PC-3 (cell line): ENCODE measurements at regions not wholly inside any gene's neighbourhood (a gene's known extent, or its start where the extent isn't known, plus 50 kb on each side); places are given as distances from the start of the nearest gene placed in this dataset.

ENCODE experiments used
- EZH2 ChIP-seq: fragments of 300-600 bp; sonication (generic); IDR thresholded peaks from one replicate; pipeline ENCODE4 v1.6.1; 2017; ENCODE audit warnings: antibody characterized with exemption, mild to moderate bottlenecking, low read length; ENCODE audit not compliant: unreplicated experiment
- TF ChIP-seq, protein P1 (sequence below): fragments of 300-600 bp; sonication (generic); conservative IDR thresholded peaks from 2 replicates; pipeline ENCODE4 v1.5.1; 2017; ENCODE audit warnings: antibody characterized with exemption, low read depth, mild to moderate bottlenecking, low read length

GRCh38 chr1:198876371-198876871 lies 237.6 kb downstream of the PTPRC start:
- TF ChIP-seq, protein P1, sequence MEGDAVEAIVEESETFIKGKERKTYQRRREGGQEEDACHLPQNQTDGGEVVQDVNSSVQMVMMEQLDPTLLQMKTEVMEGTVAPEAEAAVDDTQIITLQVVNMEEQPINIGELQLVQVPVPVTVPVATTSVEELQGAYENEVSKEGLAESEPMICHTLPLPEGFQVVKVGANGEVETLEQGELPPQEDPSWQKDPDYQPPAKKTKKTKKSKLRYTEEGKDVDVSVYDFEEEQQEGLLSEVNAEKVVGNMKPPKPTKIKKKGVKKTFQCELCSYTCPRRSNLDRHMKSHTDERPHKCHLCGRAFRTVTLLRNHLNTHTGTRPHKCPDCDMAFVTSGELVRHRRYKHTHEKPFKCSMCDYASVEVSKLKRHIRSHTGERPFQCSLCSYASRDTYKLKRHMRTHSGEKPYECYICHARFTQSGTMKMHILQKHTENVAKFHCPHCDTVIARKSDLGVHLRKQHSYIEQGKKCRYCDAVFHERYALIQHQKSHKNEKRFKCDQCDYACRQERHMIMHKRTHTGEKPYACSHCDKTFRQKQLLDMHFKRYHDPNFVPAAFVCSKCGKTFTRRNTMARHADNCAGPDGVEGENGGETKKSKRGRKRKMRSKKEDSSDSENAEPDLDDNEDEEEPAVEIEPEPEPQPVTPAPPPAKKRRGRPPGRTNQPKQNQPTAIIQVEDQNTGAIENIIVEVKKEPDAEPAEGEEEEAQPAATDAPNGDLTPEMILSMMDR, result no peak
- TF ChIP-seq EZH2, result no peak
